ENCODE measurements at regions not wholly inside any gene's neighbourhood (a gene's known extent, or its start where the extent isn't known, plus 50 kb on each side); places are given as distances from the start of the nearest gene placed in this dataset.

- H3K9me3 ChIP-seq (ENCODE audit: insufficient read depth, low read length, severe bottlenecking), result no peaks in the 10 kb centered on the region
- no peaks in the 10 kb centered on the region for H3K4me1 ChIP-seq (ENCODE audit: insufficient read depth, low read length)
- no peak overlapping the region for H3K9ac ChIP-seq (ENCODE audit: low read depth, low read length)
- no peak overlapping the region for H2AFZ ChIP-seq (ENCODE audit: low read depth, low read length)
- no peaks in the 10 kb centered on the region for H4K20me1 ChIP-seq (ENCODE audit: insufficient read depth, low read length)
- H3K27ac ChIP-seq (ENCODE audit: low read length), result no peak overlapping the region
- H3K27me3 ChIP-seq (ENCODE audit: insufficient read depth, low read length, poor library complexity), result no peaks in the 10 kb centered on the region
- no peaks in the 10 kb centered on the region for H3K79me2 ChIP-seq (ENCODE audit: insufficient read depth, low read length)
- no peak for TF ChIP-seq EZH2 (IDR thresholded peaks at IDR 0.05; ENCODE audit: borderline replicate concordance, low read depth, low read length, severe bottlenecking)
- no peaks in the 10 kb centered on the region for H3K36me3 ChIP-seq (ENCODE audit: insufficient read depth, low read length)
- DNase-seq (no peak), ATAC-seq (ENCODE audit: insufficient read depth, low read depth) (no peak)
- H3K4me2 ChIP-seq (ENCODE audit: insufficient read depth, low read length), result no peak overlapping the region
- H3K4me3 ChIP-seq (ENCODE audit: low read depth in 1 of 2, low read length in 2 of 2), result no peak overlapping the region
Measured at GRCh38 chr13:85509512-85509911, 289.7 kb downstream of the SLITRK6 start.

DNA sequence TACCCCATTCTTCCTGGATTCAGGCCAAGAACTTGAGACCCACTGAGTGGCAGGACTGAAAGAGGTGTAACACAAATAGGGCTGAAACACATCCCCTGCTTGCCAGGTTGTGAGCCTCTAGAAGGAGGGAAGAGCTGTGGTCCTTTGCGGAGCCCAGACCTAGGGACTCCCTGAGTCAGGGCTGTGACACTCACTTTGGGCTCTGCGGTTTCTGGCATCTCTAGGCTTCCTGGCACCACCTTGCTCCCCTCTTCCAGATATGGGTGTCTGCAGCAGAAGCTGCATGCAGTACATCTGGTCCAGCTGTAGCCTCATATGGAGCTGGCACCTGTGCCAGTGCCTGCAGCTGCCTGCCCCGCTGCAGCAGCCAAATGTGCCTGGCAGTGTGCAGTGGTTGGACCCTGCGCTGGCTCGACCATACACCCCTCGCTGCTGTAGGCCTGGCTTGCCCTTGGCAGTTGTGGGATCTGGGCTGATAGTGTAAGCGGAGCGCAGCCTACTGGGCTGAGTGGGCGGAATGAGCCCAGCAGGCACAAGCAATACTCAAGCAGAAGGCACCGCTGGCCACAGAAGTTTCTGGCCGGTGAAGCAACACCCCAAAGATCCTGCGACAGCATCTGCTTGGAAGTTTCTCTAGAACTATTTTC, 290.4 kb downstream of the SLITRK6 start:
- Histone ChIP-seq H3K4me2 (ENCODE audit: insufficient read depth, low read length) (no peak overlapping the region), H4K20me1 (ENCODE audit: insufficient read depth, low read length) (no peaks in the 10 kb centered on the region)
- ATAC-seq (ENCODE audit: insufficient read depth, low read depth), result no peak

DNA sequence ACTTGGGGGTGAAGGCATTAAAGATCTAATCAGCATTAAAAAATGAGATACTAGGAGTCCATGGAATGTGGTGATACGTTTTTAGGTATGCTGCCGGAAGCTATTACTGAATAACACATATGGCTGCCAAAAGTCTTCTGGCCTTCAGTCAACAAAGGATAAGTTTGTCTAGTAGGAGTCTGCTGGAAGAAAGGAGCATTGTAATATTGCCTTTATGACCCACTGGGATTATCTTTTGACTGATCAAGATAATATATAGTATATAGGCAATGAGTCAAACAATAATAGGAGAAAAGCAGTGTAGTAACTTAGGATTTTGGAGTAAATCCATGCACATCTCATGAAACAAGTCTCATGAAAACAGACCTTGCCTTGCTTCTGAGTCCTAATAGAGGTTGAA, 295.4 kb downstream of the SLITRK6 start:
- no peaks in the 10 kb centered on the region for H3K9me3 ChIP-seq (ENCODE audit: insufficient read depth, low read length, severe bottlenecking)
- H3K27me3 ChIP-seq (ENCODE audit: insufficient read depth, low read length, poor library complexity), result no peaks in the 10 kb centered on the region
- no peaks in the 10 kb centered on the region for H3K36me3 ChIP-seq (ENCODE audit: insufficient read depth, low read length)
- H3K4me3 ChIP-seq (ENCODE audit: low read depth in 1 of 2, low read length in 2 of 2), result no peak overlapping the region
- no peak overlapping the region for H3K9ac ChIP-seq (ENCODE audit: low read depth, low read length)
- H3K27ac ChIP-seq (ENCODE audit: low read length), result no peak overlapping the region
- H3K4me2 ChIP-seq (ENCODE audit: insufficient read depth, low read length), result no peak overlapping the region
- DNase-seq (no peak), ATAC-seq (ENCODE audit: insufficient read depth, low read depth) (no peak)
- H3K4me1 ChIP-seq (ENCODE audit: insufficient read depth, low read length), result no peaks in the 10 kb centered on the region
- TF ChIP-seq EZH2 (IDR thresholded peaks at IDR 0.05; ENCODE audit: borderline replicate concordance, low read depth, low read length, severe bottlenecking) (no peak), CTCF (IDR thresholded peaks at IDR 0.05; ENCODE audit: borderline replicate concordance, extremely low read depth, low read length, poor library complexity, severe bottlenecking) (no peak)
- no peaks in the 10 kb centered on the region for H3K79me2 ChIP-seq (ENCODE audit: insufficient read depth, low read length)
- no peak overlapping the region for H2AFZ ChIP-seq (ENCODE audit: low read depth, low read length)
- H4K20me1 ChIP-seq (ENCODE audit: insufficient read depth, low read length), result no peaks in the 10 kb centered on the region

More for the DNA sequence above, 290.4 kb downstream of the SLITRK6 start:
- Histone ChIP-seq H2AFZ (ENCODE audit: low read depth, low read length) (no peak overlapping the region), H3K27me3 (ENCODE audit: insufficient read depth, low read length, poor library complexity) (no peaks in the 10 kb centered on the region), H3K9me3 (ENCODE audit: insufficient read depth, low read length, severe bottlenecking) (no peaks in the 10 kb centered on the region), H3K4me1 (ENCODE audit: insufficient read depth, low read length) (no peaks in the 10 kb centered on the region), H3K27ac (ENCODE audit: low read length) (no peak overlapping the region), H3K79me2 (ENCODE audit: insufficient read depth, low read length) (no peaks in the 10 kb centered on the region), H3K9ac (ENCODE audit: low read depth, low read length) (no peak overlapping the region), H3K36me3 (ENCODE audit: insufficient read depth, low read length) (no peaks in the 10 kb centered on the region), H3K4me3 (ENCODE audit: low read depth in 1 of 2, low read length in 2 of 2) (no peak overlapping the region)
- no peak for TF ChIP-seq EZH2 (IDR thresholded peaks at IDR 0.05; ENCODE audit: borderline replicate concordance, low read depth, low read length, severe bottlenecking)
- TF ChIP-seq CTCF (IDR thresholded peaks at IDR 0.05; ENCODE audit: borderline replicate concordance, extremely low read depth, low read length, poor library complexity, severe bottlenecking), result no peak
- DNase-seq, result no peak

- DNase-seq, result no peak
- no peaks in the 10 kb centered on the region for H3K9me3 ChIP-seq (ENCODE audit: insufficient read depth, low read length, severe bottlenecking)
- H3K4me2 ChIP-seq (ENCODE audit: insufficient read depth, low read length), result no peak overlapping the region
- no peak overlapping the region for H3K4me3 ChIP-seq (ENCODE audit: low read depth in 1 of 2, low read length in 2 of 2)
- H3K79me2 ChIP-seq (ENCODE audit: insufficient read depth, low read length), result no peaks in the 10 kb centered on the region
- H3K36me3 ChIP-seq (ENCODE audit: insufficient read depth, low read length), result no peaks in the 10 kb centered on the region
- TF ChIP-seq CTCF (IDR thresholded peaks at IDR 0.05; ENCODE audit: borderline replicate concordance, extremely low read depth, low read length, poor library complexity, severe bottlenecking) (no peak), EZH2 (IDR thresholded peaks at IDR 0.05; ENCODE audit: borderline replicate concordance, low read depth, low read length, severe bottlenecking) (no peak)
- no peak overlapping the region for H2AFZ ChIP-seq (ENCODE audit: low read depth, low read length)
- ATAC-seq (ENCODE audit: insufficient read depth, low read depth), result no peak
- H3K27me3 ChIP-seq (ENCODE audit: insufficient read depth, low read length, poor library complexity), result no peaks in the 10 kb centered on the region
- H3K9ac ChIP-seq (ENCODE audit: low read depth, low read length), result no peak overlapping the region
- H4K20me1 ChIP-seq (ENCODE audit: insufficient read depth, low read length), result no peaks in the 10 kb centered on the region
- H3K27ac ChIP-seq (ENCODE audit: low read length), result no peak overlapping the region
- H3K4me1 ChIP-seq (ENCODE audit: insufficient read depth, low read length), result no peaks in the 10 kb centered on the region
Measured at GRCh38 chr13:85501616-85502015, 297.6 kb downstream of the SLITRK6 start.
